Activated CD4-positive, alpha-beta T cell treated with anti-CD3 and anti-CD28 coated beads, Interleukin-2, amount 50 U/mL, for 24 hours (primary cell): ENCODE measurements at regions not wholly inside any gene's neighbourhood (a gene's known extent, or its start where the extent isn't known, plus 50 kb on each side); places are given as distances from the start of the nearest gene placed in this dataset.

Source experiments
- DNase-seq, 2 donors: peaks; one replicate each; pipeline ENCODE4 v3.0.0-alpha.2; 2020; ENCODE audit warnings: low read depth in 1 of 2, low spot score in 1 of 2

- no peak for DNase-seq
Measured at GRCh38 chr16:51085271-51085670, 65.8 kb downstream of the SALL1 start.

- DNase-seq, result no peak
Measured at GRCh38 chr16:51084074-51084928, 66.8 kb downstream of the SALL1 start.

GRCh38 chr16:51072591-51072990, 78.5 kb downstream of the SALL1 start:
- DNase-seq, result no peak

GRCh38 chr16:51071326-51071725, 79.7 kb downstream of the SALL1 start:
- no peak for DNase-seq

- DNase-seq, result no peak
Measured at GRCh38 chr16:51067352-51067751, 83.7 kb downstream of the SALL1 start.

GRCh38 chr16:51062039-51062438, 89.0 kb downstream of the SALL1 start:
- DNase-seq, result no peak

- DNase-seq, result no peak
Measured at GRCh38 chr16:51061328-51061727, 89.7 kb downstream of the SALL1 start.

- no peak for DNase-seq
Measured at GRCh38 chr16:51057969-51058337, 93.1 kb downstream of the SALL1 start.

GRCh38 chr16:51057102-51057793, 93.8 kb downstream of the SALL1 start:
- no peak for DNase-seq

- no peak for DNase-seq
Measured at GRCh38 chr16:51056331-51056730, 94.7 kb downstream of the SALL1 start.

GRCh38 chr16:51055434-51055833, 95.6 kb downstream of the SALL1 start:
- DNase-seq, result no peak

- DNase-seq, result no peak
Measured at GRCh38 chr16:51053775-51054174, 97.3 kb downstream of the SALL1 start.

GRCh38 chr16:51051671-51052070, 99.4 kb downstream of the SALL1 start:
- no peak for DNase-seq

GRCh38 chr16:51050377-51050706, 100.7 kb downstream of the SALL1 start:
- DNase-seq, result no peak

- no peak for DNase-seq
Measured at GRCh38 chr16:51049678-51050376, 101.2 kb downstream of the SALL1 start.

GRCh38 chr16:51049276-51049675, 101.8 kb downstream of the SALL1 start:
- no peak for DNase-seq

- DNase-seq, result no peak
Measured at GRCh38 chr16:51048544-51048943, 102.5 kb downstream of the SALL1 start.

- DNase-seq, result no peak
Measured at GRCh38 chr16:51045794-51046193, 105.3 kb downstream of the SALL1 start.

GRCh38 chr16:51045186-51045585, 105.9 kb downstream of the SALL1 start:
- DNase-seq, result no peak

- no peak for DNase-seq
Measured at GRCh38 chr16:51041546-51041945, 109.5 kb downstream of the SALL1 start.

GRCh38 chr16:51040637-51041036, 110.4 kb downstream of the SALL1 start:
- no peak for DNase-seq
